HCT116 (cell line): ENCODE measurements at regions not wholly inside any gene's neighbourhood (a gene's known extent, or its start where the extent isn't known, plus 50 kb on each side); places are given as distances from the start of the nearest gene placed in this dataset.

ENCODE experiments used
- ATAC-seq: fragments of 200-7000 bp; cut with Tn5 transposase; 2 replicates; pipeline ENCODE4 v1.9.1; 2020; ENCODE audit warnings: mild to moderate bottlenecking, moderate library complexity
- BruUV-seq: library from RNA; stranded (reverse); fragments of 400-500 nt; replicated peaks from 2 replicates; lab custom pipeline; 2021; lab: Mats Ljungman, UMichigan
- CTCF ChIA-PET: fragments of 300-600 bp; sonication (Branson Sonifier 250); formaldehyde crosslinking; loops from one replicate; lab custom pipeline; 2021; ENCODE audit warnings: antibody characterized with exemption; lab: Charles Lee
- POLR2A ChIA-PET: fragments of 300-600, 350-600 bp; sonication (Branson Sonifier 250); formaldehyde crosslinking; loops from one replicate; lab custom pipeline; 2021; ENCODE audit warnings: antibody characterized with exemption; lab: Charles Lee
- RAD21 ChIA-PET, 2 experiments: fragments of 300-600 bp; sonication (Branson Sonifier 250); formaldehyde crosslinking; loops; one replicate each; lab custom pipeline; 2023; ENCODE audit warnings: low total read pairs in 2 of 2; ENCODE audit not compliant: uncharacterized antibody in 2 of 2, unreplicated experiment in 2 of 2, low non-redundant PET in 1 of 2; lab: Charles Lee
- DNase-seq: peaks from one replicate; pipeline ENCODE4 v3.0.0-alpha.2; 2010; ENCODE audit warnings: low read depth, low spot score
- H2AFZ ChIP-seq: fragments of 200-600 bp; shearing (Covaris generic), sonication (generic); 2 replicates; pipeline ENCODE4 v1.6.1; 2017; ENCODE audit warnings: low read depth, mixed run types, mixed read lengths, antibody characterized with exemption, low read length; ENCODE audit not compliant: poor library complexity, severe bottlenecking
- H3K27ac ChIP-seq: 2 replicates; pipeline ENCODE4 v1.5.1; 2012; ENCODE audit warnings: low read depth, low read length
- H3K27me3 ChIP-seq: fragments of 200-600 bp; sonication (generic); 2 replicates; pipeline ENCODE4 v1.6.1; 2016; ENCODE audit warnings: mixed run types, low read length, mixed read lengths; ENCODE audit not compliant: insufficient read depth
- H3K36me3 ChIP-seq, 2 experiments: fragments of 200-500 bp in 1 of 2; fragments of 200-600 bp in 1 of 2; sonication (Bioruptor generic) in 1 of 2; sonication (generic) in 1 of 2; 2 replicates each; pipeline versions ENCODE4 v1.5.1 to v1.6.1; 2014 to 2016; ENCODE audit warnings: low read length in 2 of 2, inconsistent platforms in 1 of 2, mixed read lengths in 1 of 2, mixed run types in 1 of 2; ENCODE audit not compliant: insufficient read depth in 2 of 2, control insufficient read depth in 1 of 2
- H3K4me1 ChIP-seq, 2 experiments: fragments of 200-600 bp in 1 of 2; sonication (generic) in 1 of 2; 2 replicates each; pipeline versions ENCODE4 v1.5.1 to v1.6.1; 2012 to 2017; ENCODE audit warnings: low read length in 2 of 2, inconsistent platforms in 1 of 2, mild to moderate bottlenecking in 1 of 2, mixed read lengths in 1 of 2, mixed run types in 1 of 2, moderate library complexity in 1 of 2; ENCODE audit not compliant: insufficient read depth in 2 of 2, control insufficient read depth in 1 of 2
- H3K4me2 ChIP-seq: fragments of 200-600 bp; sonication (generic); 2 replicates; pipeline ENCODE4 v1.6.1; 2017; ENCODE audit warnings: mixed run types, low read length, mixed read lengths
- H3K4me3 ChIP-seq, 2 experiments: fragments of 200-600 bp in 1 of 2; sonication (generic) in 1 of 2; replicated peaks in 1 of 2; 2 replicates each; pipeline ENCODE4 v1.5.1; 2011 to 2016; ENCODE audit warnings: low read length in 2 of 2, control low read depth in 1 of 2, low read depth in 1 of 2, mild to moderate bottlenecking in 1 of 2, mixed read lengths in 1 of 2, mixed run types in 1 of 2
- H3K79me2 ChIP-seq: fragments of 200-600 bp; sonication (generic); 2 replicates; pipeline ENCODE4 v1.6.1; 2017; ENCODE audit warnings: mild to moderate bottlenecking, mixed run types, low read length, moderate library complexity, mixed read lengths; ENCODE audit not compliant: insufficient read depth
- H3K9ac ChIP-seq: fragments of 200-600 bp; sonication (generic); 2 replicates; pipeline ENCODE4 v1.6.1; 2016; ENCODE audit warnings: low read length, mixed read lengths
- H3K9me2 ChIP-seq: fragments of 200-600 bp; sonication (generic), shearing (Covaris generic); 2 replicates; pipeline ENCODE4 v1.6.1; 2017; ENCODE audit warnings: mixed run types, mild to moderate bottlenecking, moderate library complexity; ENCODE audit not compliant: insufficient read depth
- H3K9me3 ChIP-seq, 2 experiments: fragments of 200-500 bp in 1 of 2; fragments of 200-600 bp in 1 of 2; sonication (Bioruptor generic) in 1 of 2; sonication (generic) in 1 of 2; 2 replicates each; pipeline ENCODE4 v1.6.1; 2014 to 2017; ENCODE audit warnings: low read length in 2 of 2, mixed read lengths in 2 of 2, inconsistent platforms in 1 of 2, low read depth in 1 of 2, mild to moderate bottlenecking in 1 of 2, mixed run types in 1 of 2, moderate library complexity in 1 of 2; ENCODE audit not compliant: control insufficient read depth in 1 of 2, insufficient read depth in 1 of 2
- H4K20me1 ChIP-seq: fragments of 200-600 bp; sonication (generic), shearing (Covaris generic); 2 replicates; pipeline ENCODE4 v1.6.1; 2017; ENCODE audit warnings: mixed run types, mild to moderate bottlenecking, moderate library complexity; ENCODE audit not compliant: insufficient read depth
- CBX3 ChIP-seq: IDR thresholded peaks from 2 replicates; pipeline ENCODE4 v1.6.1; 2012; ENCODE audit warnings: low read depth
- CTCF ChIP-seq, 3 experiments: fragments of 200-600 bp in 1 of 3; sonication (generic) in 1 of 3; IDR thresholded peaks in 2 of 3; conservative IDR thresholded peaks in 1 of 3; 2 replicates each; pipeline ENCODE4 v1.5.1; 2012 to 2017; ENCODE audit warnings: low read depth in 2 of 3, low read length in 2 of 3, antibody characterized with exemption in 1 of 3, borderline replicate concordance in 1 of 3, control low read depth in 1 of 3, mild to moderate bottlenecking in 1 of 3, mixed read lengths in 1 of 3, mixed run types in 1 of 3, moderate library complexity in 1 of 3; ENCODE audit not compliant: insufficient read depth in 1 of 3
- ELF1 ChIP-seq: IDR thresholded peaks from 2 replicates; pipeline ENCODE4 v1.6.1; 2012; ENCODE audit warnings: low read depth, borderline replicate concordance
- FOSL1 ChIP-seq: IDR thresholded peaks from 2 replicates; pipeline ENCODE4 v1.6.1; 2012; ENCODE audit warnings: low read depth
- JUND ChIP-seq: IDR thresholded peaks from 2 replicates; pipeline ENCODE4 v1.6.1; 2012
- POLR2AphosphoS5 ChIP-seq: IDR thresholded peaks from 2 replicates; pipeline ENCODE4 v1.6.1; 2011; ENCODE audit warnings: mild to moderate bottlenecking, low read depth, low read length, moderate library complexity
- RAD21 ChIP-seq: IDR thresholded peaks from 2 replicates; pipeline ENCODE4 v1.6.1; 2012; ENCODE audit warnings: low read depth, mild to moderate bottlenecking
- SIN3A ChIP-seq: IDR thresholded peaks from 2 replicates; pipeline ENCODE4 v1.6.1; 2012; ENCODE audit warnings: low read depth
- SRF ChIP-seq: IDR thresholded peaks from 2 replicates; pipeline ENCODE4 v1.6.1; 2012; ENCODE audit warnings: low read depth
- ZBTB33 ChIP-seq: IDR thresholded peaks from 2 replicates; pipeline ENCODE4 v1.6.1; 2011; ENCODE audit warnings: mild to moderate bottlenecking, low read length, moderate library complexity; ENCODE audit not compliant: insufficient replicate concordance; ENCODE audit errors: extremely low read depth
- intact Hi-C: fragments of 100-400 bp; cut with micrococcal nuclease; formaldehyde crosslinking; loops from 2 replicates; pipeline ENCODE4 v1.10.0; 2022

GRCh38 chr6:45758787-45759471 is 256.7 kb downstream of the CLIC5 start:
- POLR2A ChIA-PET = no interaction called here
- RAD21 ChIA-PET = no interaction called here
- BruUV-seq = no TSS peak

More at GRCh38 chr6:45758787-45759471, 256.7 kb downstream of the CLIC5 start:
- intact Hi-C loops = no loop called here
- H4K20me1 ChIP-seq = no peaks in the 10 kb centered on the region
- TF ChIP-seq CBX3 (no peak), CTCF (IDR thresholded peaks at IDR 0.05 in 2 of 3, conservative IDR thresholded peaks at IDR 0.05 in 1 of 3; ENCODE audit: borderline replicate concordance in 1 of 3, insufficient read depth in 1 of 3, low read depth in 2 of 3, low read length in 2 of 3) (no peak), ELF1 (no peak), POLR2AphosphoS5 (no peak), SRF (no peak), RAD21 (no peak), SIN3A (no peak), FOSL1 (no peak), JUND (no peak), ZBTB33 (no peak)
- H3K36me3 ChIP-seq = no peaks in the 10 kb centered on the region
- H3K4me3 ChIP-seq = no peak overlapping the region
- no peaks in the 10 kb centered on the region for H3K27me3 ChIP-seq
- 0 out of 4 replicates have a peak, but pooled peaks cover 0 to 2% of the 10 kb centered on the region in 2 experiments for H3K9me3 ChIP-seq
- DNase-seq (no peak), ATAC-seq (no peak)
- no peak overlapping the region for H2AFZ ChIP-seq
- H3K79me2 ChIP-seq = no peaks in the 10 kb centered on the region
- H3K4me2 ChIP-seq = no peak overlapping the region
- H3K9ac ChIP-seq = no peak overlapping the region
- H3K4me1 ChIP-seq = no peaks in the 10 kb centered on the region
- CTCF ChIA-PET = no interaction called here
- no peak overlapping the region for H3K27ac ChIP-seq
- no peaks in the 10 kb centered on the region for H3K9me2 ChIP-seq
